NCI-H1092 (cell line): ENCODE measurements at regions not wholly inside any gene's neighbourhood (a gene's known extent, or its start where the extent isn't known, plus 50 kb on each side); places are given as distances from the start of the nearest gene placed in this dataset.

ENCODE experiments used
- DNase-seq: peaks from one replicate; lab custom pipeline; 2025; lab: John Stamatoyannopoulos, UW

- DNase-seq: no peak
Observed at GRCh38 chr10:52879091-52879807, 106.7 kb upstream of the MBL2 start.

GRCh38 chr10:52877451-52877850 lies 104.9 kb upstream of the MBL2 start:
- no peak for DNase-seq

DNA sequence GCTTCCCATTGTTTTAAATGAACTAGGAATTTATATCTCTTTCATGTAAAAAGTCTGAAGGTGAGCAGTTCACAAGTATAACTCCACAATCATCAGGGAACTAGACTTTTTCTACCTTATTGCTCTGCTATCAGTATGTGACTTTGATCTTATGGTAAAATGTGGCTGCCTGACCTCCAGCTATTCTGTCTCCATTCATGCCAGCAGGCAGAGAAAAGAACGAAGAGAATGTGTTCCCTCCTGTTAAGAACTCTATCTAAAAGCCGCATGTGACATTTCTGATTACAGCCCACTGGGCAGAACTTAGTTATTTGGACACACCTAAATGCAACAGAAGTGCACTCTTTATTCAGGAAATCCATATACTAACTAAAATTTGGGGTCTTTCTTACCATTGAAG lies 102.8 kb upstream of the MBL2 start:
- DNase-seq: no peak

DNA sequence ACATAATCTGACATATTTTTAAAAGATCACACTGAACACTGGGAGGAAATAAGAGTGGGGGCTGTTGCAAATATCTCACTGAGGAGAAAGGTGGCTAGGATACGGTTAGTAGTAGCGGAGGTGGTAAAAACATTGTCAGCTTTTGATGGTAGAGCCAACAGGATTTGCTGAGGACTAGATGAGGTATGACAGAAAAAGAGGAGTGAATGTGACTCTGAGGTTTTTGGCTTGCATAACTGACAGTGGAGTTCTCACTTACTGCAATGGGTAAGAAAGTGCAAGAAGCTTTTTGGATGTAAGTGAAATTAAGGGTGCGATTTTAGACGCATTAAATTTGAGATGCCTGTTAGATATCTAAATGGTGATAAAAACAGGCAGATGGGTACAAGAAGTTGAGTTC lies 102.0 kb upstream of the MBL2 start:
- no peak for DNase-seq

DNA sequence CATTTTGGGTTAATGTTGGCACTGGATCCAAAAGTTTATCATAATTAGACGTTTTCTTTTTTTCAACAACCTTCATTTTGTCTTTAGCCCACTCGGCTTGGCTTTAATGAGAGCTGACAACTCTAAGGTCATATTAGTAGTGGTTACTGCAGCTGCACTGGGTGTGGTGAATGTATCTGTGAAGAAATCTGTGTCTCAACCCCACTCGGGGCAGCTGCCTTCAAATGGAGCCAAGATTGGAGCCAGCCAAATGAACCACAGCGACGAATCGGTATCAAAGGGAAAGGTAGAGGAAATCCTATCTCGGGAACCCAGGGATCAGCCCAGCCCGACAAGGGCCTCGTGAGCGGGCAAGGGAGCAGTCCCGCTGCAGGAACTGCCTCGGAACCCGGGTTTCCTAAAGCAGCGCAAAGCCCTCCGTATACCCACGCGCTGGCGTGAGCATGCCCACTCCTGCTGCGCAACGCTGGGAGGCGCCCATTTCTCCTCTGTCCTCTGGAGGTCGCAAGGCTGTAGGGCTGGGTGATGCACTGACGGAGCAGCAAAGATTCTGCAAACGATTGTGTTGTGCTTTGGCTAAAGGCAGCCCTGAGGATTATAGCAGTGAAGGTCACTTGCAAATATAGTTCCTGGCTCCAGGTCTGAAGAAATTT lies 98.7 kb upstream of the MBL2 start:
- no peak for DNase-seq

DNA sequence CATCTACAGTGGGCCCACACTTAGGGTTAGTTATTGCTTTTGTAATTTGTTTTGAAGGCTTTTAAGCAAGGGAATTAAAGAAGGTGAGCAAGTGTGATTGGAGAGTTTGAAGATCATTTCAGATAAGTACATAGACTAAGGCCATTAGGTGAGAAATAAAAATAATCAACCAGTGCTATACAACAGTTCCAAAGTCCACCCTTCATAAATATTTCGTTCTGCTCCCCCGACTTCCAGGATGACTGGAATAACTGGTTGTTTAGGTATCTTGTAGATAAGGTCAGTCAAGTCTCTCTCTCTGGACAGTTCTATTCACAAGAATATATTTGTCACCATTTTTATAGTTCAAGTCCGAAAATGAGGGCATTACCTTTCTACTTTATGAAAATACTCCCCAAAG lies 98.0 kb upstream of the MBL2 start:
- no peak for DNase-seq

DNA sequence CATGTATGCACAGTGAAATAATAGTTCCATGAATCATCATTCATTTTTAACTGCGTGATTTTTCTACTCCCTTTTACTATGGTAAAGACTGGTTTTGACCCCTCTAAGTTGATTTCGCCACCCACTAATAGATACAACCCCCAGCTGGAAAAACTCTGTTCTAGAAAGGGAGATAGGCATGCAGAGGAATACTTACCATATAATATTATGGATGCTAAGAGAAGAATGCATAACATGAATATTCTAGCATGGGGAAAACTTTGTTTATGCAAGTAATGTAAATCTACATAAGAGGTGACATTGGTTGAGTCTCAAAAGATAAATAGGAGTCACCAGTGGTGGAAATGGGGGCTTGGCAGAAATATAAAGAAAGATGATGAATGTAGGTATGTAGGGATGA lies 97.3 kb upstream of the MBL2 start:
- no peak for DNase-seq

DNA sequence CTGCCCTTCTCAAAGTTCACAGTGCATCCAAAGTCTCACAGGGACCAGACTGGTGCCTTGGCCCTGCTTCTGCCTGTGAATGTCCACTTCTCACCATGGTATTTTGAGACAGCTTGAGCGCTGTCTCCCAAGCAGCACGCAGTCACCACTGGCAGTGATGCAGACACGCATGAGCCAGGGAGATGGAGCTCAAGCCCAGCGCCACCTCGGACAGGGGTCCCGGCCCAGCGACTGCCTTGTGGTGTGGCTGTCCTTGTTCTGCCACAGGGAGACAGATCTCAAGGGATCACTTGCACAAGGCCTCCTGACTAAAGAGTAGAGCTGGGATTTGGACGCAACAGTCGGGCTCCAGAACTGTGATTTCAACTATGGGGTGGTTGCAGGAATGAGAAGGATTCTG lies 92.6 kb upstream of the MBL2 start:
- no peak for DNase-seq

GRCh38 chr10:52864201-52865106 lies 91.9 kb upstream of the MBL2 start:
- no peak for DNase-seq

DNA sequence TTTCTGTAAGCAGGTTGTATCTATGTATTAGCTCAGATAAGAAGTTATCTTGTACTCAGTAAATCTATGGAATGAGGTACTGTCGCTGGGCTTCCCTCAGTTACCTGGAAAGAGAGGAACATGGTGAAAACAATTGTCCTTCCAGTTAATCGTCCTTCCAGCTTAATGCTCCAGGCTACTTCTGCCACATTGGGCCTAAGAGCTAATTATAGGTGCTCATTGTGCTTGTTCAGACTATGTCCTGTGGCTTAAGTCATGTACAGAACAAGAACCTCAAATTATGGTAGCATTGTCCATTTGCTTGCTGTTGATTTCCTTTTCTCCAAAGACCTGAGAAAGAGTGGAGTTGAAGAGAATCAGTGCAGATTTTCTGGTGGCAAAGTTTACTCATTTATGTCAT lies 86.1 kb upstream of the MBL2 start:
- no peak for DNase-seq

DNA sequence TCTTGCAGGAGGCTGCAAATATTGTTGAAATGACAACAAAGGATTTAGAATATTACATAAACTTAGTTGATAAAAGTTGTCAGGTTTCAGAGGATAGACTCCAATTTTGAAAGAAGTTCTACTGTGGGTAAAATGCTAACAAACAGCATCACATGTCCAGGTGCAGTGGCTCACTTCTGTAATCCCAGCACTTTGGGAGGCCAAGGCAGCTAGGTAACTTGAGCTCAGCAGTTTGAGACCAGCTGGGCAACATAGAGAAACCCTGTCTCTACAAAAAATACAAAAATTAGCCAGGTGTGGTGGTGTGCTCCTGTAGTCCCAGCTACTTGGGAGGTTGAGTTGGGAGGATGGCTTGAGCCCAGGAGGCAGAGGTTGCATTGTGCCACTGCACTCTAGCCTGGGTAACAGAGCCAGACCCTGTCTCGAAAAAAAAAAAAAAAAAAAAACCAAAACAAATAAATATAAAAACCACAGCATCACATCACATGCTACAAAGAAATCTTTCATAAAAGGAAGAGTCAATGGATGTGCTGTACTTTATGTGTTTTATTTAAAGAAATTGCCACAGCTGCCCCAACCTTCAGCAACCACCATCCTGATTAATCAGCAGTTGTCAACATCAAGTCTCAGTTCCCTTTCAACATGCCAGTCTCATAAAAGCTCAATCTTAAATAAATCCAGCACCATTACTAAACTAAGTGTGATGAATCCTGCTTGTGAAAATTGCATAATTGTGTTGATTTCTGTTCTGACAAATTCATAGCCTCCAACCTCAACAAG lies 83.2 kb upstream of the MBL2 start:
- DNase-seq: no peak

- DNase-seq: no peak
Observed at GRCh38 chr10:52853704-52854103, 81.1 kb upstream of the MBL2 start.

DNA sequence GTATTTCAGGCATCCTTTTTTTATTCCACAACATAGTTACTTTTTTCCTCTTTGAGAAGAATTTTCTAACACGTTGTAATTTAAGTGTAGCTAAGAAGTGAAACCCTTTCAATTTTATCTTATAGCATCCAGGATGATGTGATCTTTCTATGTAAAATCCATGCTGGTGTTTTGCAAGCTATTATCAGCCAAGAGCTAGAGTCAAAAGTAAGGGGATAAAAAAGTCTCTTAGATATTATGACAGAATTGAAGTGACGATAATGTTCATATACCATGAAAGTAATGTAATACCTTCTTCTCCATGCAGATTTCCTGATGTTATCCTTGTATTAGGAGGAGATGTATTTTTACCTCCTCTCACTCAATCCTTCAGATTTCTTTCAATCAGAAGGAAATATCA lies 64.2 kb upstream of the MBL2 start:
- DNase-seq: no peak
